B cell (primary cell): ENCODE measurements at regions not wholly inside any gene's neighbourhood (a gene's known extent, or its start where the extent isn't known, plus 50 kb on each side); places are given as distances from the start of the nearest gene placed in this dataset.

Experiments
- ATAC-seq: fragments of 200-7000 bp; cut with Tn5 transposase; one replicate; pipeline ENCODE4 v1.10.0; 2021; ENCODE audit warnings: low read depth, mild to moderate bottlenecking, moderate number of reproducible peaks, moderate library complexity
- CTCF ChIA-PET: fragments of 350-600 bp; sonication (Branson Sonifier 250); formaldehyde crosslinking; loops from one replicate; lab custom pipeline; 2021; ENCODE audit warnings: antibody characterized with exemption, inconsistent platforms; lab: Charles Lee
- POLR2A ChIA-PET: fragments of 350-600 bp; sonication (Branson Sonifier 250); formaldehyde crosslinking; loops from one replicate; lab custom pipeline; 2021; ENCODE audit warnings: antibody characterized with exemption; lab: Charles Lee
- DNase-seq: peaks from one replicate; pipeline ENCODE4 v3.0.0; 2013
- H2AFZ ChIP-seq: 2 replicates; pipeline ENCODE4 v1.6.1; 2012; ENCODE audit warnings: mild to moderate bottlenecking, low read depth, low read length; ENCODE audit not compliant: insufficient read depth, poor library complexity, severe bottlenecking
- H3K27ac ChIP-seq, 2 donors: 1 replicate in 1 of 2; 2 replicates in 1 of 2; pipeline ENCODE4 v1.5.1; 2012 to 2013; ENCODE audit warnings: low read length in 2 of 2, mild to moderate bottlenecking in 2 of 2, moderate library complexity in 1 of 2
- H3K27me3 ChIP-seq, 4 experiments: fragments of 200-600 bp in 1 of 4; sonication (generic) in 1 of 4; replicated peaks in 1 of 4; 1 replicate in 2 of 4; 2 replicates in 2 of 4; pipeline versions ENCODE4 v1.6.1 to v1.7.0; 2013 to 2016; ENCODE audit warnings: low read length in 3 of 4, mild to moderate bottlenecking in 2 of 4, mixed read lengths in 1 of 4, moderate library complexity in 1 of 4; ENCODE audit not compliant: insufficient read depth in 4 of 4, control insufficient read depth in 3 of 4; ENCODE audit errors: control extremely low read depth in 1 of 4
- H3K36me3 ChIP-seq, 2 experiments: replicated peaks in 1 of 2; 1 replicate in 1 of 2; 2 replicates in 1 of 2; pipeline versions ENCODE4 v1.6.1 to v1.7.1; 2013; ENCODE audit warnings: low read length in 1 of 2; ENCODE audit not compliant: insufficient read depth in 2 of 2, control insufficient read depth in 1 of 2; ENCODE audit errors: control extremely low read depth in 1 of 2, extremely low read depth in 1 of 2
- H3K4me1 ChIP-seq, 2 donors: fragments of 200-600 bp in 1 of 2; sonication (generic) in 1 of 2; 1 replicate in 1 of 2; 2 replicates in 1 of 2; pipeline versions ENCODE4 v1.5.1 to v1.6.1; 2013 to 2017; ENCODE audit warnings: low read length in 2 of 2; ENCODE audit not compliant: control insufficient read depth in 2 of 2, insufficient read depth in 2 of 2
- H3K4me2 ChIP-seq: replicated peaks from 2 replicates; pipeline ENCODE3; 2012; ENCODE audit warnings: mild to moderate bottlenecking, low read depth, low read length; ENCODE audit not compliant: poor library complexity, severe bottlenecking
- H3K4me3 ChIP-seq, 5 experiments: fragments of 200-600 bp in 1 of 5; sonication (generic) in 1 of 5; 1 replicate in 3 of 5; 2 replicates in 2 of 5; pipeline versions ENCODE4 v1.5.1 to v1.7.0; 2011 to 2016; ENCODE audit warnings: low read length in 4 of 5, mild to moderate bottlenecking in 4 of 5, low read depth in 2 of 5, control low read depth in 1 of 5, moderate library complexity in 1 of 5; ENCODE audit not compliant: insufficient read depth in 1 of 5; ENCODE audit errors: control extremely low read depth in 1 of 5, extremely low read depth in 1 of 5
- H3K79me2 ChIP-seq: fragments of 200-600 bp; sonication (generic); one replicate; pipeline ENCODE4 v1.6.0; 2016; ENCODE audit warnings: low read length; ENCODE audit not compliant: control insufficient read depth, insufficient read depth
- H3K9ac ChIP-seq: fragments of 200-600 bp; sonication (generic); 2 replicates; pipeline ENCODE4 v1.6.1; 2017; ENCODE audit warnings: mild to moderate bottlenecking, low read length, moderate library complexity
- H3K9me3 ChIP-seq, 3 donors: one replicate each; pipeline versions ENCODE4 v1.6.1 to v1.7.1; 2013; ENCODE audit warnings: low read length in 2 of 3; ENCODE audit not compliant: control insufficient read depth in 2 of 3, insufficient read depth in 1 of 3; ENCODE audit errors: control extremely low read depth in 1 of 3
- H4K20me1 ChIP-seq: 2 replicates; pipeline ENCODE4 v1.6.0; 2012; ENCODE audit warnings: mild to moderate bottlenecking, low read length; ENCODE audit not compliant: insufficient read depth, control insufficient read depth, poor library complexity, severe bottlenecking
- H3K27ac Mint-ChIP-seq: one replicate; pipeline ENCODE4 v1.8.0; 2021; ENCODE audit warnings: mixed read lengths
- H3K27me3 Mint-ChIP-seq: one replicate; pipeline ENCODE4 v1.8.0; 2021; ENCODE audit warnings: mixed read lengths
- H3K4me1 Mint-ChIP-seq: one replicate; pipeline ENCODE4 v1.8.0; 2021; ENCODE audit warnings: mixed read lengths
- H3K4me3 Mint-ChIP-seq: one replicate; pipeline ENCODE4 v1.8.0; 2021; ENCODE audit warnings: mixed read lengths
- H3K9me3 Mint-ChIP-seq: one replicate; pipeline ENCODE4 v1.8.0; 2022; ENCODE audit warnings: mixed read lengths; ENCODE audit not compliant: insufficient read depth
- CTCF ChIP-seq: fragments of 200-600 bp; IDR thresholded peaks from one replicate; pipeline ENCODE4 v1.8.0; 2022; ENCODE audit warnings: antibody characterized with exemption, mild to moderate bottlenecking
- EZH2 ChIP-seq: IDR thresholded peaks from 2 replicates; pipeline ENCODE4 v1.6.1; 2012; ENCODE audit warnings: borderline replicate concordance, low read depth, mild to moderate bottlenecking, moderate library complexity, low read length; ENCODE audit not compliant: insufficient read depth, poor library complexity, severe bottlenecking
- WGBS: methylation state at CpG from one replicate; pipeline ENCODE4 v1.1.5; 2013; ENCODE audit warnings: missing lambda C conversion rate; ENCODE audit not compliant: insufficient coverage; 5-methylcytosine and 5-hydroxymethylcytosine counted together
- intact Hi-C: fragments of 100-400 bp; cut with micrococcal nuclease; formaldehyde crosslinking; loops from one replicate; pipeline ENCODE4 v1.10.0; 2022

GRCh38 chr4:164373021-164373420, 380.9 kb upstream of the SMIM31 start:
- intact Hi-C loops: no loop called here

GRCh38 chr4:164377277-164377676, 376.7 kb upstream of the SMIM31 start:
- no peak for DNase-seq
- no peak for ATAC-seq
- no peak overlapping the region for H3K4me3 ChIP-seq
- no peak overlapping the region for H3K27ac ChIP-seq
- POLR2A ChIA-PET: no interaction called here
- peaks cover 0 to 3% (median 0%) of the 10 kb centered on the region in 4 experiments for H3K27me3 ChIP-seq
- WGBS: no CpG with 5 or more reads among the region's 4 CpGs
- no peaks in the 10 kb centered on the region for H3K4me1 Mint-ChIP-seq
- intact Hi-C loops: no loop called here
- no peaks in the 10 kb centered on the region for H3K36me3 ChIP-seq
- no peak overlapping the region for H3K9ac ChIP-seq
- no peaks in the 10 kb centered on the region for H3K4me1 ChIP-seq
- H3K9me3 Mint-ChIP-seq: no peaks in the 10 kb centered on the region
- H3K4me2 ChIP-seq: no peak overlapping the region
- H3K27me3 Mint-ChIP-seq: peaks cover 12% of the 10 kb centered on the region
- H3K27ac Mint-ChIP-seq: no peak overlapping the region
- no peaks in the 10 kb centered on the region for H3K79me2 ChIP-seq
- H4K20me1 ChIP-seq: no peaks in the 10 kb centered on the region
- CTCF ChIA-PET: no interaction called here
- H2AFZ ChIP-seq: no peak overlapping the region
- TF ChIP-seq CTCF (no peak), EZH2 (no peak)
- H3K9me3 ChIP-seq: no peaks in the 10 kb centered on the region
- no peak overlapping the region for H3K4me3 Mint-ChIP-seq

More at GRCh38 chr4:164373021-164373420, 380.9 kb upstream of the SMIM31 start:
- Mint-ChIP-seq H3K4me1 (no peaks in the 10 kb centered on the region), H3K4me3 (no peak overlapping the region), H3K27ac (no peak overlapping the region), H3K27me3 (no peaks in the 10 kb centered on the region), H3K9me3 (no peaks in the 10 kb centered on the region)
- Histone ChIP-seq H4K20me1 (no peaks in the 10 kb centered on the region), H3K9me3 (no peaks in the 10 kb centered on the region), H3K4me3 (no peak overlapping the region), H3K27ac (no peak overlapping the region), H3K27me3 (no peaks in the 10 kb centered on the region), H3K36me3 (no peaks in the 10 kb centered on the region), H3K9ac (no peak overlapping the region), H2AFZ (no peak overlapping the region), H3K4me1 (no peaks in the 10 kb centered on the region), H3K4me2 (no peak overlapping the region), H3K79me2 (no peaks in the 10 kb centered on the region)
- ATAC-seq (no peak), DNase-seq (no peak)
- POLR2A ChIA-PET: no interaction called here
- CTCF ChIA-PET: interaction anchor here (0.7 kb wide), 1 partner anchor 472 kb away, joined by 3 read pairs; no protein-coding TSS in a partner anchor
- no peak for TF ChIP-seq CTCF
- 57% methylated on average over 1 of the region's 1 CpG for WGBS
